LoVo (cell line): ENCODE measurements at regions not wholly inside any gene's neighbourhood (a gene's known extent, or its start where the extent isn't known, plus 50 kb on each side); places are given as distances from the start of the nearest gene placed in this dataset.
"Not testable (repeated sequence)": the region's sequence is repeated elsewhere in the genome, so short reads cannot be mapped to it uniquely, and the experiment has no call there.

Experiments
- DNase-seq: peaks from one replicate; pipeline ENCODE4 v3.0.0-alpha.2; 2016; ENCODE audit warnings: low spot score

GRCh38 chr16:13805951-13806350, 114.0 kb upstream of the ERCC4 start:
- no peak for DNase-seq

- DNase-seq: no peak
Observed at GRCh38 chr16:13806671-13807070, 113.3 kb upstream of the ERCC4 start.

- DNase-seq: no peak
Observed at GRCh38 chr16:13808102-13808501, 111.9 kb upstream of the ERCC4 start.

GRCh38 chr16:13809765-13810164, 110.2 kb upstream of the ERCC4 start:
- no peak for DNase-seq

GRCh38 chr16:13811834-13812233, 108.1 kb upstream of the ERCC4 start:
- no peak for DNase-seq

GRCh38 chr16:13816701-13817100, 103.3 kb upstream of the ERCC4 start:
- DNase-seq: no peak

- no peak for DNase-seq
Observed at GRCh38 chr16:13823501-13823900, 96.5 kb upstream of the ERCC4 start.

GRCh38 chr16:13829697-13830299, 90.2 kb upstream of the ERCC4 start:
- no peak for DNase-seq

GRCh38 chr16:13833515-13833914, 86.4 kb upstream of the ERCC4 start:
- no peak for DNase-seq

GRCh38 chr16:13835387-13835786, 84.6 kb upstream of the ERCC4 start:
- DNase-seq: no peak

- no peak for DNase-seq
Observed at GRCh38 chr16:13835935-13836730, 83.8 kb upstream of the ERCC4 start.

- no peak for DNase-seq
Observed at GRCh38 chr16:13838401-13839190, 81.4 kb upstream of the ERCC4 start.

GRCh38 chr16:13839577-13839976, 80.4 kb upstream of the ERCC4 start:
- no peak for DNase-seq

- no peak for DNase-seq
Observed at GRCh38 chr16:13845232-13845631, 74.7 kb upstream of the ERCC4 start.

- DNase-seq: no peak
Observed at GRCh38 chr16:13848795-13849194, 71.2 kb upstream of the ERCC4 start.

GRCh38 chr16:13850173-13850572, 69.8 kb upstream of the ERCC4 start:
- not testable (repeated sequence) for DNase-seq

GRCh38 chr16:13852827-13853226, 67.1 kb upstream of the ERCC4 start:
- DNase-seq: no peak

GRCh38 chr16:13856398-13856797, 63.6 kb upstream of the ERCC4 start:
- DNase-seq: no peak

- no peak for DNase-seq
Observed at GRCh38 chr16:13856811-13857511, 63.0 kb upstream of the ERCC4 start.

- no peak for DNase-seq
Observed at GRCh38 chr16:13858873-13859580, 60.9 kb upstream of the ERCC4 start.

- no peak for DNase-seq
Observed at GRCh38 chr16:13863075-13863765, 56.7 kb upstream of the ERCC4 start.
